ENCODE measurements at regions not wholly inside any gene's neighbourhood (a gene's known extent, or its start where the extent isn't known, plus 50 kb on each side); places are given as distances from the start of the nearest gene placed in this dataset.

DNA sequence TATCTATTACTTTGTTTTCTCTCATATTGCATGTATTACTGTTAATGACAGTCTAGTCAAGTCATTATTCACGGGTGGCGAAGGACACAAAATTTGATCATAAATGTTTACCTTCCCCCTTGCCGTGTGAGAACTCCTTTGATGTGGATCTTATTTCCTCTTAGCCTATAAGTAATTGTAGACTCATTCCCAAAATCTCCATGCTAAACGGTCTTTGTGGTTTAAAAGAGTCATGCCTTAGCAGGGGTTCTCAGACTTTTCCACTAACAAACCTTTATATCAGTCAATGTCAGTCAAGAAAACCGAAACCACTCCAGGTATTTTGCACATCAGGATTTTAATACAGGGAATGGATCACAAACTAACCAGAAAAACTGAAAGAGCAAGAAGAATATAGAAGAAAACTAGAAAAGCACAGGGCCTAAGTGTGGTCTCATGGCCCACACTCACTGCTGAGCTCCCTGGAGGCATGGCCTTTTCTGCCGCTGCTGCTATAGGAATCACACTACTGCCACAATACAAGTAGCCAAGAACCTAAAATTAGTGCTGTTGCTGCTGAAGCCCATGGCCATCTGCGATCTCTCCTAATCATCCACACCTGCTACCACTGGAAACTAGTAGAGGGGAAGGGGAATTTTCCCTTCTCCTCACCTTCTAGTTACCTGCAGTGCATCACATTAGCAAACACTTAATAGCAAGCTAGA lies 186.0 kb upstream of the POU3F2 start:
- no peak for TF ChIP-seq TAF1 (IDR thresholded peaks at IDR 0.05; ENCODE audit: low read depth, low read length)
- no peak for TF ChIP-seq POLR2A (IDR thresholded peaks at IDR 0.05; ENCODE audit: low read depth, low read length)
